OCI-LY7 (cell line): ENCODE measurements at regions not wholly inside any gene's neighbourhood (a gene's known extent, or its start where the extent isn't known, plus 50 kb on each side); places are given as distances from the start of the nearest gene placed in this dataset.

Experiments
- CTCF ChIP-seq: fragments of 200-600 bp; sonication (generic); conservative IDR thresholded peaks from 2 replicates; pipeline ENCODE4 v1.5.1; 2014; ENCODE audit warnings: mild to moderate bottlenecking, antibody characterized with exemption, low read length, moderate library complexity, mixed read lengths
- EZH2phosphoT487 ChIP-seq: fragments of 200-600 bp; sonication (generic); IDR thresholded peaks from 2 replicates; pipeline ENCODE4 v1.6.1; 2018; ENCODE audit warnings: low read depth, borderline replicate concordance, mild to moderate bottlenecking, mixed run types, antibody characterized with exemption, low read length, moderate library complexity, mixed read lengths

- no peak for TF ChIP-seq CTCF
- TF ChIP-seq EZH2phosphoT487, result no peak
Measured at GRCh38 chr12:24631676-24632426, 317.1 kb downstream of the BCAT1 start.
